ENCODE measurements at regions not wholly inside any gene's neighbourhood (a gene's known extent, or its start where the extent isn't known, plus 50 kb on each side); places are given as distances from the start of the nearest gene placed in this dataset.

GRCh38 chrX:25300994-25301393, 285.2 kb upstream of the ARX start:
- TF ChIP-seq YY1 (IDR thresholded peaks at IDR 0.05; ENCODE audit: insufficient read depth, insufficient read length) (no peak), SUZ12 (IDR thresholded peaks at IDR 0.05; ENCODE audit: extremely low read depth, insufficient read depth, insufficient read length) (no peak)

Measured in NT2/D1 (cell line).